Heart left ventricle (tissue), 13 donors: ENCODE measurements at regions not wholly inside any gene's neighbourhood (a gene's known extent, or its start where the extent isn't known, plus 50 kb on each side); places are given as distances from the start of the nearest gene placed in this dataset.

ENCODE experiments used
- POLR2A ChIP-seq, 2 donors: fragments of 450-650 bp; IDR thresholded peaks; one replicate each; pipeline ENCODE4 v1.6.1; 2017; ENCODE audit warnings: antibody characterized with exemption in 2 of 2, mild to moderate bottlenecking in 2 of 2, moderate library complexity in 2 of 2
- TF ChIP-seq, protein P1 (sequence below), 12 donors: fragments of 200-600 bp; sonication (generic) in 4 of 12; IDR thresholded peaks; one replicate each; pipeline versions ENCODE4 v1.5.0 to v1.8.0; 2018 to 2022; ENCODE audit warnings: antibody characterized with exemption in 12 of 12, mild to moderate bottlenecking in 5 of 12
- donor health status: ischemic (EF 13 %, LVEDD 7.1; RV severe dilation, severe dysfunction).
- donor health status: DM: no; HTN: yes; CAD: no.
- donor health status: DM: no; HTN: no; CAD: no.
- donor health status: ischemic (EF 25% LVEDD 6.9; RV normal size, moderate dysfunction).
- donor health status: ischemic (EF 25% LVEDD 5.7; RV mildly dilated, moderate dysfunction).
- donor health status: ischemic (EF 35%, LVEDD 5.7; RV mildly dilated, moderate dysfunction).
- donor health status: nonischemic (EF 11% LVEDD 7.7; RV severe dilation, severe dysfunction).
- donor health status: DM: yes; HTN: yes; CAD: no.
- donor health status: PGD.
- donor health status: ischemic (EF 29% LVEDD 5.4; RV normal size, mild dysfunction).
- donor health status: nonischemic (EF 23%, LVEDD 6.1; RV moderate dilation, normal function).

DNA sequence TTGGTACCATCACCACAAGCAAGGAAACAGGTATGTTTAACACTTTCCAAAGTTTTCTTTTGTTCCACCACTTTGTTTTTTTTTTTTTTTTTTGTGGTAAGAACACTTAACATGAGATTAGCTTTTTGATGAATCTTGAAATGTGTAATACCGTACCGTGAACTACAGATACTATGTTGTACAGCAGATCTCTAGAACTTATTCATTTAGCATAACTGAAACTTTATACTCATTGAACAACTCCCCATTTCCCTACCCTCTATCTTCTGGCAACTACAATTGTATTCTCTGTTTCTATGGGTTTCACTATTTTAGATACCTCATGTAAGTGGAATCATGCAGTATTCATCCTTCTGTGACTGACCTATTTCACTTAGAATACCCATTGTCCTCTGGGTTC is 162.7 kb upstream of the ITGB1 start:
- TF ChIP-seq, protein P1, sequence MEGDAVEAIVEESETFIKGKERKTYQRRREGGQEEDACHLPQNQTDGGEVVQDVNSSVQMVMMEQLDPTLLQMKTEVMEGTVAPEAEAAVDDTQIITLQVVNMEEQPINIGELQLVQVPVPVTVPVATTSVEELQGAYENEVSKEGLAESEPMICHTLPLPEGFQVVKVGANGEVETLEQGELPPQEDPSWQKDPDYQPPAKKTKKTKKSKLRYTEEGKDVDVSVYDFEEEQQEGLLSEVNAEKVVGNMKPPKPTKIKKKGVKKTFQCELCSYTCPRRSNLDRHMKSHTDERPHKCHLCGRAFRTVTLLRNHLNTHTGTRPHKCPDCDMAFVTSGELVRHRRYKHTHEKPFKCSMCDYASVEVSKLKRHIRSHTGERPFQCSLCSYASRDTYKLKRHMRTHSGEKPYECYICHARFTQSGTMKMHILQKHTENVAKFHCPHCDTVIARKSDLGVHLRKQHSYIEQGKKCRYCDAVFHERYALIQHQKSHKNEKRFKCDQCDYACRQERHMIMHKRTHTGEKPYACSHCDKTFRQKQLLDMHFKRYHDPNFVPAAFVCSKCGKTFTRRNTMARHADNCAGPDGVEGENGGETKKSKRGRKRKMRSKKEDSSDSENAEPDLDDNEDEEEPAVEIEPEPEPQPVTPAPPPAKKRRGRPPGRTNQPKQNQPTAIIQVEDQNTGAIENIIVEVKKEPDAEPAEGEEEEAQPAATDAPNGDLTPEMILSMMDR (IDR thresholded peaks at IDR 0.05): no peak
- no peak for TF ChIP-seq POLR2A (IDR thresholded peaks at IDR 0.05)
